Activated T-cell treated with anti-CD3 and anti-CD28 coated beads, Interleukin-2, amount 50 U/mL, for 24 hours (primary cell): ENCODE measurements at regions not wholly inside any gene's neighbourhood (a gene's known extent, or its start where the extent isn't known, plus 50 kb on each side); places are given as distances from the start of the nearest gene placed in this dataset.

ENCODE experiments used
- DNase-seq: peaks from one replicate; pipeline ENCODE4 v3.0.0-alpha.2; 2020
- H3K27ac Mint-ChIP-seq: 2 replicates; pipeline ENCODE4 v1.8.0; 2020; ENCODE audit warnings: mild to moderate bottlenecking, mixed read lengths
- H3K27me3 Mint-ChIP-seq: 2 replicates; pipeline ENCODE4 v1.8.0; 2020; ENCODE audit warnings: mixed read lengths
- H3K36me3 Mint-ChIP-seq: 2 replicates; pipeline ENCODE4 v1.8.0; 2020; ENCODE audit warnings: low read depth, mixed read lengths
- H3K4me1 Mint-ChIP-seq: 2 replicates; pipeline ENCODE4 v1.8.0; 2020; ENCODE audit warnings: low read depth, mixed read lengths
- H3K4me3 Mint-ChIP-seq: 2 replicates; pipeline ENCODE4 v1.8.0; 2020; ENCODE audit warnings: mild to moderate bottlenecking, moderate library complexity, mixed read lengths
- H3K9me3 Mint-ChIP-seq: 2 replicates; pipeline ENCODE4 v1.8.0; 2020; ENCODE audit warnings: mixed read lengths

DNA sequence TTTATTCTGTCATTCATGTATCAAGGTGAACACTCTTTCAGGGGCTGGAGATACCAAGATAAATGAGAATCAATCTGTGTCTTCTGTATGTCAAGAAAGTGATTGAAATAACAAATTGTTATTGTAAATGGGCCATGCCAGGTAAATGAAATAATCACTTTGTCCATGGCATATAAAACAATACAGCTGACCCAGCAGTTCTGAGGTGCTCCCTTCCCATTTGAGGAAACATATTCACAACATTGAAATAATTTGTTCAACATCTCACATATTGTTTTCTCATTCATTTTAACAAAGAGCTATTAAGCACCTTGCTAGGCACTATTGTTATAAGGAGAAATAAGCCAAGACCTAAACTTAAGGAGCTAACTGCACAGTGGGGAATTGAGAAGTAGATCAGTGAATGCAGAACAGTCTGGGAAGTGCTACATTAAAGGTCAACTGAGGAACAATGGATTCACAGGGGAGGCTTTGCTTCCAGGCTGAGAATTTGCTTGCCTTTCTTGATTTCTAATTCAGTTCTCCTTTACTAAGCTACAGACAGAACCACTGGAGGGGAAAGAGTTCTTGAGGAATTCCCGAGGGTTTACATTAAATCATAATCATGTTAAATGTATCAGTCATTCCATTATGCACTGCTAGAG, 806.3 kb upstream of the ARPP21 start:
- Mint-ChIP-seq H3K9me3 (no peaks in the 10 kb centered on the region), H3K4me3 (no peak overlapping the region), H3K27me3 (no peaks in the 10 kb centered on the region), H3K27ac (no peak overlapping the region), H3K4me1 (no peaks in the 10 kb centered on the region), H3K36me3 (no peaks in the 10 kb centered on the region)
- no peak for DNase-seq

DNA sequence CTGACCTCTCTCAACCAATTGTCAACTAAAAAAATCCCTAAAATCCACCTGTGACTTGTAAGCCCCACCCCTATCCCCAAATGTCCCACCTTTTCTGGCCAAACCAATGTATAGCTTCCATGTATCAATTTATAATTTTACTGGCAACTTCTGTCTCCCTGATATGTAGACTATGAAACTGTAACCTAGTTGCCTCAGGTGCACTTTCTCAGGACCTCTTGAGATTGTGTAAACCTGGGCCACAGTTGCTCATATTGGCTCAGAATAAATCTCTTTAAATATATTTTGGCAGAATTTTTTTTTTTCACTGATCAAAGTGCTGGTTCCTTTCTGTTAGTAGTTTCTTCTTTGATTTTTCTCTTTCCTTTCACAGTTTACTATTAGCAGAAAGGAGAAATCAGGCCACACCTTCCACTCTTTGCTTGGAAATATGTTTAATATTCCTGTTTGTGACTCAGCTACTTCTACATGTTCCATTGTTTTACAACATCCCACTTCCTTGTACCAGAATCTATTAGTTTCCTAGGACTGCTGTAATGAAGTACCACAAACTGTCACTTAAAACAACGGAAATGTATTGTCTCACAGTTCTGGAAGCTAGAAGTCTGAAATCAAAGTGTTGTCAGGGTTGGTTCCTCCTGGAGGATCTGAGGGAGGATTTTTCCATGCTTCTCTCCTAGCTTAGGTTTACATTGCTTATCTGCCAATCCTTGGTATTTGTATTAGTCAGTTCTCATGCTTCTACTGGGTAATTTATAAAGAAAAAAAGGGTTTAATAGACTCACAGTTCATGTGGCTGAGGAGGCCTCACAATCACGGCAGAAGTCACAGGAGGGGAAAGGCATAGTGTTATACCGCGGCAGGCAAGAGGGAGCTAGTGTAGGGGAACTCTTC, 801.2 kb upstream of the ARPP21 start:
- Mint-ChIP-seq H3K4me3 (no peak overlapping the region), H3K27me3 (no peaks in the 10 kb centered on the region), H3K4me1 (no peaks in the 10 kb centered on the region), H3K27ac (no peak overlapping the region), H3K9me3 (no peaks in the 10 kb centered on the region), H3K36me3 (no peaks in the 10 kb centered on the region)
- DNase-seq, result no peak

DNA sequence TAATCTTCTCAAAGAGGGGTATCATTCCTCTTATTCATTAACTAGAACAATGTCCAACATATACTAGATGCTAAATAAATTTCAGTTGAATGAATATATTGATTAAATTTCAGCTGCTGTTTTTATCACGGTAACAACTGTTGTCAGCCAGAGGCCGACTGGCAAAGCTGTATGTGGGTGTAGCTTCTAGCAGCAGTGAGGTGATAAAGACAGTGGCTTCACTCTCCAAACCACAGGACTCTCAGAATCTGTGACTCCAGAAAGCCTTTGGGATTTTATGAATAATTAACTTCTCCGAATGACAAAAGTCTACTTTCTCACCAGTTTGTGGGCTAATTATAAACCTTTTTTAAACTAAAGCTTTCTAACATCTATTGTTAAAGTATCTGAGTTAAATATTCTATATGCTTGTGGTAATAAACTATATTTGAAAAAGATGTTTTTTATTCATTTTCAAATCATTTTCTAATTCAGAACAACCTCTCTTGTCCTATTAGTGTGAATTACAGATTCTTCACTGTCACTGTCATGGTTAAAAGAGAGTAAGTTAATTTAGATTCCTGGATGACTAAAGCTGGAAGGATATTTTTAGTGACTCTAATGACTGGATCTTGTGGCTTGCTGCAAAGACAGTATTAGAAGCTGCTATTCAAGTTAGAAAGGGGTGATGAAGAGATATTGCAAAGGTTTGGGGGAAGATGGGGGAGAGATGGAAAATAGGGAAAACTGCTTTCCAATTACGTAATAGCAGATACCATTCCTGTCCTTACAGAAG, 796.4 kb upstream of the ARPP21 start:
- H3K27ac Mint-ChIP-seq, result no peak overlapping the region

DNA sequence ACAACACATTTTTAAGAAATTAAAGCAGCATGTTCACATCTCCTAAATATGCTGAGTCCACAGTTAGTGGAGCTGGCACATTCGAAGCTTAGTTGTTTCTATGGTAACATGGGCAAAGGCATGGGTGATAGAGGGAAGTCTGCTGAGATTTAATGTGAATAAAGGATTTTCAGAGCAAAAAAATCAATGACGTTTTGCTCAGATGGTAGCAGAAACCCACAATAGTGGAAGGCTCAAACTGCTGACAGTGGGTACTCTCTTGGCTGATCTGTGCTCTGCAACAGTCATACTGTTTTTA, 795.1 kb upstream of the ARPP21 start:
- Mint-ChIP-seq H3K36me3 (no peaks in the 10 kb centered on the region), H3K9me3 (no peaks in the 10 kb centered on the region)

More for the DNA sequence above, 796.4 kb upstream of the ARPP21 start:
- Mint-ChIP-seq H3K4me3 (no peak overlapping the region), H3K27me3 (no peaks in the 10 kb centered on the region), H3K4me1 (no peaks in the 10 kb centered on the region), H3K36me3 (no peaks in the 10 kb centered on the region), H3K9me3 (no peaks in the 10 kb centered on the region)
- no peak for DNase-seq

DNA sequence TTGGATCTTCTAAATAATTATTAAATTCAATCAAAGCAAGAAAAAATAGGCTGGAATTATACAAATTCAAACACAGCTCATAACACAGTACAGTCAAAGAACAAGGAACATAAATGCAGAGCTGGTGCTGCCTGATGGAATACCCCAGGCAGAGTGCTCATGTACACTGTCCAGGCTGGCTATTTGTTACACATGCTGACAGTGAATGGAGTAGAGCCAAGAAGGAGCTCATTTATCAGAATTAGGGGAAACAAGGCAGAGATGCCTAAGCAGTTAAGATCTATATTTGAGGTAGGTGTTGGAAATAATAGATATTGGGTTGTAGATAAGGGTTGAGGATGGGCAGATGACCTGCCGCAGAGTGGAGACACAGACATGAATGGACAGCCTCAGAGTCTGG, 788.2 kb upstream of the ARPP21 start:
- DNase-seq, result no peak
- H3K27me3 Mint-ChIP-seq, result no peaks in the 10 kb centered on the region
- H3K36me3 Mint-ChIP-seq, result no peaks in the 10 kb centered on the region
- H3K4me3 Mint-ChIP-seq, result no peak overlapping the region
- H3K9me3 Mint-ChIP-seq, result peaks cover 2% of the 10 kb centered on the region
- H3K4me1 Mint-ChIP-seq, result no peaks in the 10 kb centered on the region
- no peak overlapping the region for H3K27ac Mint-ChIP-seq

More for the DNA sequence above, 795.1 kb upstream of the ARPP21 start:
- Mint-ChIP-seq H3K4me1 (no peaks in the 10 kb centered on the region), H3K4me3 (no peak overlapping the region), H3K27me3 (no peaks in the 10 kb centered on the region), H3K27ac (no peak overlapping the region)
- no peak for DNase-seq

DNA sequence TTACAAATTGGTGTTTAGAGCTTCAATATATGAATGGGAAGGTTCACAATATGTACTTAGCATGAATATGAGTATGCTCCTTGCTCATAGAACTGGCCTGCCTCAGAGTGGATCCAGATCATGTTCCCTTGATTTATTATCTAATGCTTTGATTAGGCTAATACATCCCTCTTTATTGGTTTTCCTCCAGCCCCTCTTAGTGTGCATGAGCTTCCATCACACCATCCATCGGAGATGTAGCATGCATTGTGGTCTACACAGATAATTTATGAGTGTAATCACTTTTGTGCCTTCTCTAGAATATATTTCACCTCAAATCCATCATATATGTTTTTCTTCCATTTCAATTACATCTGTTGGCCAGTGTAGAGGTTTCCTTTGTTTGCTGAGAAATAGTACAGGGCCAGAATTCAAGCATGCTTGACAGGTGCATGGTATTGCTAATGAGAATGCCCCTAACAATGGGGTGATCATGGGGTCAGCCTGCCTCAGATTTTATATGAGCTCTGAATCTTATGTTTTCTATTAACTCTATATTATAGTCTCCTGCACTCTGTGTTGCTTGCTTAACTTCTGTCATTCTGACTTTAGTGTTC, 786.4 kb upstream of the ARPP21 start:
- Mint-ChIP-seq H3K27ac (no peak overlapping the region), H3K4me3 (no peak overlapping the region), H3K36me3 (no peaks in the 10 kb centered on the region), H3K27me3 (no peaks in the 10 kb centered on the region), H3K4me1 (no peaks in the 10 kb centered on the region), H3K9me3 (peaks cover 2% of the 10 kb centered on the region)
- DNase-seq, result no peak

DNA sequence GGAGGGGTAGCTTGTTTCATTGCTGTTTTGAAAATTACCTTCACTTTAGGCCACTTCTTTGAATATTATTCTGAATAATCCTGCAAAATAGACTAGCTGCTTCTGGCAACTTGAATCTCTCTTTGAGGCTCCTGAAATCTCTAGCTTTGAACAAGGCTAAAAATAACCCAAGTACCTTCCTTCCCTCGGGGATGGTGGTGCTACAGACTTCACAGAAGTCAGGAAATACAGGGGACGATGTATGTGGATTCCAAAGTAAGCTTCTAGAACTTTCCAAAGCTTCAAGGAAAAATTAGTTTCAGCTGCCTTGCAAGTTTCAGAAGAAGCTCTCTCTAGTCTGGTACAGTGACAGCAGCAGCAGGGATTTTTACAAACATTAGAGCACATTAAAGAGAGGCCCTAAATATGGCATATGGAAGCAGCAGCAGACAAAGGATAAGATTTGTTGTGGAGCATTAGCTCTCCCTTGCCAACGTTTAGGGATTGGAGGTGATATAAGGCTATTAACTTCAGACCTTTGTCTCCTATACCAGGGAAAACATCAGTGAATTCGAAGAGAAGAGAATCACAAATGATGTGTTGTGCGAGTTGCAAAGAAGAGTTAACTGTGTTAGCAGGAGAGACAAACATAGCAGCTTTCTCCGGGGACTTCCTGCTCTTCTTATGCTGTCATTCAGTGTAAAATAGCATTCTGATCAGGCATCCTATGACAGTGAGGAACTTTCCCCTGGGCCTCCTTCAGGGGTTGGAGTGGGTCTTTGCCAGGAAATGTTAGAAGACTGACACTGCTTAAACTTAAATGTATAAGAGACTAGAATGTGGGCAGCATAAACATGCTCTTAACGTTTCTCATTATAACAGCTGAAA, 783.0 kb upstream of the ARPP21 start:
- no peak overlapping the region for H3K4me3 Mint-ChIP-seq
- no peak overlapping the region for H3K27ac Mint-ChIP-seq
- DNase-seq, result no peak
- no peaks in the 10 kb centered on the region for H3K27me3 Mint-ChIP-seq
- H3K4me1 Mint-ChIP-seq, result no peaks in the 10 kb centered on the region
- peaks cover 2% of the 10 kb centered on the region for H3K9me3 Mint-ChIP-seq
- no peaks in the 10 kb centered on the region for H3K36me3 Mint-ChIP-seq

DNA sequence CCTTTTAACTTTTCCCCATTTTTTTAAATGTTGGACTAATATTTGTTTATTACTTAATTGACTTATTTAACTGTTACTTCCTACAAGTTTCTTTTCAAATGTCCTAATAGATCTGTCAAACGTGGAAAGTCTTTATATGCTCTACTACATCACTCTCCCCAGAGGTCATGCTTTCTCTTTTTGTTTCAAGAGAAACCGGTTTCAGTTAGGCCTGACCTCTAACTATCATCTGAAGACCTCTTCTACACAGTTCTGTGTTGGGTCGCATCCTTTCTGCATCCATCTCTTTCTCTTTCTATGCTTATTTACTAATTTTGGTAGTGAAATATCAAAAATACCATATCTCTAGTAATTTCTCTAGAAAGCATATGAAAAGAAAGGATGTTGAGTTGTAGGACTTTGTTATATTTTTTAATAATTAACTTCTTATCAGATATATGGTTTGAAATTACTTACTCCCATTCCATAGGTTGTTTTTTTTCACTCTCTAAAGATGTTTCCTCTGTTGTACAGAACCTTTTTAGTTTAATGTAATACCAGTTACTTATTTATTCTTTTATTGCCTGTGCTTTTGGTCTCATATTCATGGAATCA, 781.2 kb upstream of the ARPP21 start:
- Mint-ChIP-seq H3K4me1 (no peaks in the 10 kb centered on the region), H3K27ac (no peak overlapping the region), H3K27me3 (no peaks in the 10 kb centered on the region), H3K36me3 (no peaks in the 10 kb centered on the region), H3K4me3 (no peak overlapping the region), H3K9me3 (peaks cover 2% of the 10 kb centered on the region)
- no peak for DNase-seq

DNA sequence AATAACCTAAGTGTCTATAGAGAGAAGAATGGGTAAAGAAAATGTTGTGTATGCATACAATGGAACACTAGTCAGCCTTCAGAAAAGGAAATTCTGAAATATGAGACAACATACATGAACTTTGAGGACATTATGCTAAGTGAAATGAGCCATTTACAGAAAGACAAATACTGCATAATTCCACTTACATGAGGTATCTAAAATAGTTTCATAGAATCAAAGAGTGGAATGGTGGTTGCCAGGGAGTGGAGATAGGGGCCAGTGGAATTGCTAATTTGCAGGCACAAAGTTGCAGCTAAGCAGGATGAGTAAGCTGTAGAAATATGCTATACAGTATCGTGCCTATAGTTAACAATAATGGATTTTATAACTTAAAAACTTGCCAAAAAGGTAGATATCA, 779.6 kb upstream of the ARPP21 start:
- Mint-ChIP-seq H3K27ac (no peak overlapping the region), H3K36me3 (no peaks in the 10 kb centered on the region), H3K4me3 (no peak overlapping the region), H3K4me1 (no peaks in the 10 kb centered on the region), H3K27me3 (no peaks in the 10 kb centered on the region), H3K9me3 (no peaks in the 10 kb centered on the region)
- no peak for DNase-seq

DNA sequence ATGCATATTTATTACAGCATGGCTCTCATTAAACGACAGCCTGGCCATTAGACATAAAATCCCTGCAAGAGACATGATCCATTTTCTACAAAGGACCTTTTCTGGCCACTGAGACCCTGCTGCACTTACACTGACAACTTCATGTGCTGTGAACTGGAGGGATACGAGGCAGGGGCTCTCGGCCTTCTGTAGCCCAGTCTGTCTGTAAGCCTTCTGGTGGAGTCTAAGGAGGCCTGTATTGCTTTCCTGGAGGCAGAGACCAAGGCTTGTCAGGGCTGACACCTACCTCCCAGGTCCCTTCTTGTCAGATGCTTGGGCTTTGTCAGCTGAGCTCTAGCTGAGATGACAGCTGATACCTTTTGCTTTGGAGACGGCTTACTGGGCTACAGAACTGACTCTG, 776.9 kb upstream of the ARPP21 start:
- Mint-ChIP-seq H3K4me3 (no peak overlapping the region), H3K9me3 (no peaks in the 10 kb centered on the region), H3K27ac (no peak overlapping the region), H3K4me1 (no peaks in the 10 kb centered on the region), H3K27me3 (no peaks in the 10 kb centered on the region), H3K36me3 (no peaks in the 10 kb centered on the region)
- DNase-seq, result no peak

DNA sequence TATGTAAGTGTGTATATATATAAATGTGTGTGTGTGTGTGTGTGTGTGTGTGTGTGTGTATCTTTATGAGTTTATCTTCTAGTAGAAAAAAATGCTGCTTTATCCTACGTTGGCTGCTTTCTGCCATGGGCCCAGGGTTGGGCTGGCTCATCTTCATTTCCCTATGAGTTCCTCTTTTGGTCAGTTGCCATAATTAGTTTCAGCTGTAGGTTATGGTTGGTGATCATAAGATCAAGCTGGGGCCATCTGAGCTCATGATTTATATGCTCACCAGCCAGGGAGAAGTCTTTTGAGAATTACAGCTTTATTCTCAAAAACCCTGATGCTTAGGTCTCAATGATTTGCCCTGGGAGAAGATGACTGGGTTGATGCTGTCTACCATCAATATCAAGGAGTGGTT, 775.8 kb upstream of the ARPP21 start:
- Mint-ChIP-seq H3K4me3 (no peak overlapping the region), H3K36me3 (no peaks in the 10 kb centered on the region), H3K27me3 (no peaks in the 10 kb centered on the region), H3K27ac (no peak overlapping the region), H3K4me1 (no peaks in the 10 kb centered on the region), H3K9me3 (no peaks in the 10 kb centered on the region)
- DNase-seq, result no peak

DNA sequence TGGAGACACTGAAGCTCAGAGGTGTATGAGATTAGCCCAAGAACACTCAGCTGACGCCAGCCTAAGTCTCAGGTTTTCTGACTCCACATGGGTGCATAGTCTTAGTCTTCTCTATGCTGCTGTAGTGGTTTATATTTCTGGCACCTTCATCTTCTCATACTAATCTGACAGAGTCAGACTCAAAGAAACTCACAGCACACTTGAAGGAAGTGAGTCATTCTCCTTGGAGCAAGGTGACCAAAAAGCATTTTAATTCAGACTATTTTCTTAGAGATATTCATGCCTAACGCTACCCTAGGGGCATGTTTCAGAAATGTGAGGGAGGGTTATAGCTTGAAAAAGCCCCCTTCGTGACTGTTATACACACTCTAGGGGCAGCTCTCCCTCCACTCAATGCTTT, 775.3 kb upstream of the ARPP21 start:
- Mint-ChIP-seq H3K9me3 (no peaks in the 10 kb centered on the region), H3K27ac (no peak overlapping the region), H3K4me3 (no peak overlapping the region), H3K27me3 (no peaks in the 10 kb centered on the region), H3K4me1 (no peaks in the 10 kb centered on the region), H3K36me3 (no peaks in the 10 kb centered on the region)
- no peak for DNase-seq

DNA sequence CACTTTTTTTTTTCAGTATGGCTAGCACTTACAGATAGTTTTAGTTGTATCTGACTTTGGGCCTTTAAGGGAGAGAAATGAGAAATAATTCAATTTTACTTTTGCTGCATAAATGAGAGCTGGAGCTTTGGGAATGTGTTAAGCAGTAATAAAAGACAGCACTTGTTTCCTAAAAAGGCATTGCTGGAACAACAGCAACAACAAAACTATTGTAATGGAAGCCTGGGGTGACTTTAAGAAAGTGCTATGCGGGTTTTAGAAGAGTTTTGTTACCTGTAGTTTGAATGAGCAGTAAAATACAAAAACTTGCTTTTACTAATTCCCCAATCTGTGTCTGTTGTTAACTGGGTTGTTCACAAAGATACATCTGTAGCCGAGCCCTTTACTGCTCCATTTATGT, 774.0 kb upstream of the ARPP21 start:
- no peaks in the 10 kb centered on the region for H3K27me3 Mint-ChIP-seq
- H3K4me1 Mint-ChIP-seq, result no peaks in the 10 kb centered on the region
- H3K36me3 Mint-ChIP-seq, result no peaks in the 10 kb centered on the region
- H3K9me3 Mint-ChIP-seq, result no peaks in the 10 kb centered on the region
- DNase-seq, result no peak
- no peak overlapping the region for H3K27ac Mint-ChIP-seq
- no peak overlapping the region for H3K4me3 Mint-ChIP-seq

DNA sequence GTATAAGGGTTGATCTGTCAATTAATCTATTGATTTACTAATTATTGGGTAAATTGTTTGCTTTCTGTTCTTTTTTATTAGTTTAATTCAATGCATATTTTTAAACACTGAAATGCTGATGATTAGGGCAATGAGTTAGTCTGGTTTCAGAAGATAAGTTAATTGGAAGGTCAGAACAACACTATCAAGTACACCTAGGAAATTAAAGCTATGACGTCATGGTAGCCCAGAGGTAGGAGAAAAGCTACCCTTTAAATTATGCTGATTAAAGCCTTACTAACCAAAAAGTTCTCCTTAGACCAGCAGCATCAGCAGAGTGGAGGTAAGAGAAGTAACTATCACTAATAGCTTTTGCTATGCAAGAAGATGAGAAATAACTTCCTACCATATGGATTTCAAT, 770.4 kb upstream of the ARPP21 start:
- Mint-ChIP-seq H3K36me3 (no peaks in the 10 kb centered on the region), H3K4me1 (no peaks in the 10 kb centered on the region), H3K27me3 (no peaks in the 10 kb centered on the region), H3K9me3 (no peaks in the 10 kb centered on the region), H3K27ac (no peak overlapping the region), H3K4me3 (no peak overlapping the region)
- DNase-seq, result no peak
